ENCODE measurements at regions not wholly inside any gene's neighbourhood (a gene's known extent, or its start where the extent isn't known, plus 50 kb on each side); places are given as distances from the start of the nearest gene placed in this dataset.

DNA sequence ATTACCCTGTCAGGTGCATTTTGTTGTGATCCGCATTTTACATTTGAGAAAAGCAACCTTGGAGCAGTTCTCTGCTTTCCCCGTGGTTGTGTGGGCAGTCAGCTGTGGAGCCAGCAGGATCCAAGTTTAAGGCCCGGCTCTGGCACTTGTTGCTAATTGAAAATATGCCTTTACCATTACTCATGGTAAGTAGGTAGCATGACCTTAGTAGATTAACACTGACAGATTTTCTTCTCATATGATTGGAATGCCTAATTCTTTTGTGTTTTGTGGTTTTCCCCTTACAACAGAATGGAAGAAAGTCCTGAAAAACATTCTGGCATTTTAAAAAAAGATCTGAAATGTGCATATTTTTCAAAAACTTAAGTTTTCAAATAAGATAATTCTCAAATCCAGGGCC is 246.5 kb upstream of the LRRN1 start:
- POLR2A ChIA-PET, result no interaction called here
- no peaks in the 10 kb centered on the region for H3K9me1 ChIP-seq (ENCODE audit: control insufficient read depth, insufficient read depth, low read length)
- no peak overlapping the region for H3K4me2 ChIP-seq (ENCODE audit: insufficient read depth, low read length)
- H3K9me3 ChIP-seq (replicated peaks; ENCODE audit: control insufficient read depth, insufficient read depth, low read depth, low read length), result 0 out of 2 replicates have a peak, but pooled peaks cover 2% of the 10 kb centered on the region
- H3K79me2 ChIP-seq (ENCODE audit: control insufficient read depth, insufficient read depth, low read length), result no peaks in the 10 kb centered on the region
- H3K36me3 ChIP-seq (ENCODE audit: control insufficient read depth, insufficient read depth, low read length), result no peaks in the 10 kb centered on the region
- no peak overlapping the region for H3K27ac ChIP-seq (ENCODE audit: extremely low read depth, low read depth, low read length)
- no peaks in the 10 kb centered on the region for H3K4me1 ChIP-seq (replicated peaks in 1 of 2; ENCODE audit: control insufficient read depth in 2 of 2, insufficient read depth in 2 of 2, low read length in 2 of 2)
- BruUV-seq (replicated peaks), result no TSS peak
- TF ChIP-seq SRSF1 (IDR thresholded peaks at IDR 0.05; ENCODE audit: low read depth, low read length) (no peak), ZNF766 (CRISPR knock-in tag; conservative IDR thresholded peaks at IDR 0.05) (no peak), ZNF140 (CRISPR knock-in tag; IDR thresholded peaks at IDR 0.05) (no peak), SREBF1 (IDR thresholded peaks at IDR 0.05; ENCODE audit: borderline replicate concordance, low read depth, low read length) (no peak), HCFC1 (IDR thresholded peaks at IDR 0.05; ENCODE audit: low read depth, low read length) (no peak)
- TF ChIP-seq, protein P1, sequence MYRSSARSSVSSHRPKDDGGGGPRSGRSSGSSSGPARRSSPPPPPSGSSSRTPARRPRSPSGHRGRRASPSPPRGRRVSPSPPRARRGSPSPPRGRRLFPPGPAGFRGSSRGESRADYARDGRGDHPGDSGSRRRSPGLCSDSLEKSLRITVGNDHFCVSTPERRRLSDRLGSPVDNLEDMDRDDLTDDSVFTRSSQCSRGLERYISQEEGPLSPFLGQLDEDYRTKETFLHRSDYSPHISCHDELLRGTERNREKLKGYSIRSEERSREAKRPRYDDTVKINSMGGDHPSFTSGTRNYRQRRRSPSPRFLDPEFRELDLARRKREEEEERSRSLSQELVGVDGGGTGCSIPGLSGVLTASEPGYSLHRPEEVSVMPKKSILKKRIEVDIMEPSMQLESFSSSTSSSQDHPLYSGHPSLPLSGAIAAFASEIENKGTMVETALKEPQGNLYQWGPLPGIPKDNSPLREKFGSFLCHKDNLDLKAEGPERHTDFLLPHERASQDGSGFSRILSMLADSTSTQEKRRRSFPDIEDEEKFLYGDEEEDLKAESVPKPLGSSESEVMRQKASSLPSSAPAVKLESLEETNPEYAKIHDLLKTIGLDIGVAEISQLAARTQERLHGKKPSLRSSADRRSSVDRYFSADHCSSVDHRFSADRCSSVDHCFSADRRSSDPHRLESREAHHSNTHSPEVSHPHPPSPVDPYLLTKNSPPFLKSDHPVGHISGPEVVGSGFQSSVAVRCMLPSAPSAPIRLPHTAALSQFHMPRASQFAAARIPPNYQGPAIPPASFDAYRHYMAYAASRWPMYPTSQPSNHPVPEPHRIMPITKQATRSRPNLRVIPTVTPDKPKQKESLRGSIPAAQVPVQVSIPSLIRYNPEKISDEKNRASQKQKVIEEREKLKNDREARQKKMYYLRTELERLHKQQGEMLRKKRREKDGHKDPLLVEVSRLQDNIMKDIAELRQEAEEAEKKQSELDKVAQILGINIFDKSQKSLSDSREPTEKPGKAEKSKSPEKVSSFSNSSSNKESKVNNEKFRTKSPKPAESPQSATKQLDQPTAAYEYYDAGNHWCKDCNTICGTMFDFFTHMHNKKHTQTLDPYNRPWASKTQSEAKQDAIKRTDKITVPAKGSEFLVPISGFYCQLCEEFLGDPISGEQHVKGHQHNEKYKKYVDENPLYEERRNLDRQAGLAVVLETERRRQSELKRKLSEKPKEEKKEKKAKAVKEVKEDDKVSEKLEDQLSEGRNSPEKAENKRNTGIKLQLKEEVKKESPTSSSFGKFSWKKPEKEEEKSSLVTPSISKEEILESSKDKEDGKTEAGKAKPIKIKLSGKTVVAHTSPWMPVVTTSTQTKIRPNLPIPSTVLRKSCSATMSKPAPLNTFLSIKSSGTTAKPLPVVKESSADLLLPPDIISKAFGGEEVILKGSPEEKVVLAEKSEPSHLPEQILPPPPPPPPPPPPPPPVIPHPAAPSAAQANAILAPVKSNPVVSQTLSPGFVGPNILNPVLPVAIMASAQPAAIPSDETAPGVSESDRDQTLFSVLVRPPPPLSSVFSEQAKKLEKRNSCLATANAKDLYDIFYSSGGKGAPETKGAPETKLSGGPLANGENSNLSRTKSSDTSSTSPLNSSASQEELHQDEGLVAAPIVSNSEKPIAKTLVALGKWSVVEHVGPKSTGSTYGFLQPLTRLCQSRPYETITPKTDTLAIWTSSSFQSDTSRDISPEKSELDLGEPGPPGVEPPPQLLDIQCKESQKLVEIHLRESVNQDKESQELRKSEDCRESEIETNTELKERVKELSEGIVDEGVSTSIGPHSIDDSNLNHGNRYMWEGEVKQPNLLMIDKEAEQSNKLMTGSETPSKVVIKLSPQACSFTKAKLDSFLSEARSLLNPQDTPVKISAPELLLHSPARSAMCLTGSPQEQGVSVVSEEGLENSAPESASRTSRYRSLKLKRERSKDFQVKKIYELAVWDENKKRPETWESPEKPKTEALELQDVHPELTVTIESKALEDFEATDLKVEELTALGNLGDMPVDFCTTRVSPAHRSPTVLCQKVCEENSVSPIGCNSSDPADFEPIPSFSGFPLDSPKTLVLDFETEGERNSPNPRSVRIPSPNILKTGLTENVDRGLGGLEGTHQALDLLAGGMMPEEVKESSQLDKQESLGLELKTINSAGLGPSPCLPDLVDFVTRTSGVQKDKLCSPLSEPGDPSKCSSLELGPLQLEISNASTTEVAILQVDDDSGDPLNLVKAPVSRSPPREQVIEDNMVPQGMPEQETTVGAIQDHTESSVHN (IDR thresholded peaks at IDR 0.05; ENCODE audit: borderline replicate concordance in 1 of 2, low read depth in 1 of 2), result no peak
- TF ChIP-seq, protein P2, sequence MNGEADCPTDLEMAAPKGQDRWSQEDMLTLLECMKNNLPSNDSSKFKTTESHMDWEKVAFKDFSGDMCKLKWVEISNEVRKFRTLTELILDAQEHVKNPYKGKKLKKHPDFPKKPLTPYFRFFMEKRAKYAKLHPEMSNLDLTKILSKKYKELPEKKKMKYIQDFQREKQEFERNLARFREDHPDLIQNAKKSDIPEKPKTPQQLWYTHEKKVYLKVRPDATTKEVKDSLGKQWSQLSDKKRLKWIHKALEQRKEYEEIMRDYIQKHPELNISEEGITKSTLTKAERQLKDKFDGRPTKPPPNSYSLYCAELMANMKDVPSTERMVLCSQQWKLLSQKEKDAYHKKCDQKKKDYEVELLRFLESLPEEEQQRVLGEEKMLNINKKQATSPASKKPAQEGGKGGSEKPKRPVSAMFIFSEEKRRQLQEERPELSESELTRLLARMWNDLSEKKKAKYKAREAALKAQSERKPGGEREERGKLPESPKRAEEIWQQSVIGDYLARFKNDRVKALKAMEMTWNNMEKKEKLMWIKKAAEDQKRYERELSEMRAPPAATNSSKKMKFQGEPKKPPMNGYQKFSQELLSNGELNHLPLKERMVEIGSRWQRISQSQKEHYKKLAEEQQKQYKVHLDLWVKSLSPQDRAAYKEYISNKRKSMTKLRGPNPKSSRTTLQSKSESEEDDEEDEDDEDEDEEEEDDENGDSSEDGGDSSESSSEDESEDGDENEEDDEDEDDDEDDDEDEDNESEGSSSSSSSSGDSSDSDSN (IDR thresholded peaks at IDR 0.05; ENCODE audit: borderline replicate concordance in 1 of 2, low read depth in 2 of 2, low read length in 2 of 2), result no peak
- TF ChIP-seq, protein P3, sequence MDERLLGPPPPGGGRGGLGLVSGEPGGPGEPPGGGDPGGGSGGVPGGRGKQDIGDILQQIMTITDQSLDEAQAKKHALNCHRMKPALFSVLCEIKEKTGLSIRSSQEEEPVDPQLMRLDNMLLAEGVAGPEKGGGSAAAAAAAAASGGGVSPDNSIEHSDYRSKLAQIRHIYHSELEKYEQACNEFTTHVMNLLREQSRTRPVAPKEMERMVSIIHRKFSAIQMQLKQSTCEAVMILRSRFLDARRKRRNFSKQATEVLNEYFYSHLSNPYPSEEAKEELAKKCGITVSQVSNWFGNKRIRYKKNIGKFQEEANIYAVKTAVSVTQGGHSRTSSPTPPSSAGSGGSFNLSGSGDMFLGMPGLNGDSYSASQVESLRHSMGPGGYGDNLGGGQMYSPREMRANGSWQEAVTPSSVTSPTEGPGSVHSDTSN (CRISPR knock-in tag; IDR thresholded peaks at IDR 0.05; ENCODE audit: low read depth), result no peak
- TF ChIP-seq, protein P3 (tag; conservative IDR thresholded peaks at IDR 0.05; ENCODE audit: low read depth), result no peak
- DNase-seq (ENCODE audit: extremely low read depth in 1 of 4, low spot score in 3 of 4) (no peak), FAIRE-seq (no peak), ATAC-seq (no peak)
- no peak overlapping the region for H3K4me3 ChIP-seq
- CTCF ChIA-PET (ENCODE audit: low intra/inter-chr PET ratio), result no interaction called here
- 0% methylated on average over 3 of the region's 3 CpGs for WGBS (ENCODE audit: insufficient coverage, low coverage, missing lambda C conversion rate)
- in situ Hi-C loops (cut with MboI) (no loop called here), intact Hi-C loops (cut with micrococcal nuclease) (no loop called here)
- H3K9ac ChIP-seq (ENCODE audit: insufficient read depth in 1 of 2, low read depth in 2 of 2, low read length in 2 of 2), result no peak overlapping the region
- no peaks in the 10 kb centered on the region for H4K20me1 ChIP-seq (replicated peaks; ENCODE audit: control insufficient read depth, insufficient read depth, low read length)
- no peaks in the 10 kb centered on the region for H3K27me3 ChIP-seq (ENCODE audit: control insufficient read depth in 2 of 2, insufficient read depth in 2 of 2, low read length in 2 of 2)
- H2AFZ ChIP-seq (ENCODE audit: low read depth, low read length), result no peak overlapping the region

Data from K562 (cell line).